Endothelial cell of umbilical vein (primary cell): ENCODE measurements at regions not wholly inside any gene's neighbourhood (a gene's known extent, or its start where the extent isn't known, plus 50 kb on each side); places are given as distances from the start of the nearest gene placed in this dataset.

ENCODE experiments used
- BruUV-seq: library from RNA; stranded (reverse); fragments of 400-500 nt; replicated peaks from 2 replicates; lab custom pipeline; 2021; lab: Mats Ljungman, UMichigan
- CTCF ChIA-PET: fragments of 300-600, 350-600 bp; sonication (Branson Sonifier 250); formaldehyde crosslinking; loops from one replicate; lab custom pipeline; 2021; ENCODE audit warnings: antibody characterized with exemption, inconsistent platforms; lab: Charles Lee
- POLR2A ChIA-PET: fragments of 300-600, 350-600 bp; sonication (Branson Sonifier 250); formaldehyde crosslinking; loops from one replicate; lab custom pipeline; 2021; ENCODE audit warnings: antibody characterized with exemption, inconsistent platforms; lab: Charles Lee
- DNase-seq: peaks from one replicate; pipeline ENCODE4 v3.0.0-alpha.2; 2011; ENCODE audit warnings: low read depth, low spot score
- FAIRE-seq: peaks from 2 replicates; lab custom pipeline; 2011; peaks lifted over from hg19 to GRCh38; lab: Jason Lieb, UNC
- H2AFZ ChIP-seq: 2 replicates; pipeline ENCODE4 v1.6.0; 2012; ENCODE audit warnings: low read depth, low read length, control low read depth, inconsistent platforms
- H3K27ac ChIP-seq: 2 replicates; pipeline ENCODE4 v1.5.1; 2011; ENCODE audit warnings: low read depth, mild to moderate bottlenecking, control low read depth, low read length, moderate library complexity; ENCODE audit not compliant: insufficient read depth
- H3K27me3 ChIP-seq, 2 experiments: 2 replicates each; pipeline versions ENCODE4 v1.6.0 to v1.6.1; 2011; ENCODE audit warnings: low read length in 2 of 2, mixed read lengths in 1 of 2; ENCODE audit not compliant: control insufficient read depth in 2 of 2, insufficient read depth in 2 of 2
- H3K36me3 ChIP-seq, 2 experiments: 2 replicates in 1 of 2; 3 replicates in 1 of 2; pipeline ENCODE4 v1.5.1; 2011; ENCODE audit warnings: low read length in 2 of 2, mild to moderate bottlenecking in 1 of 2, moderate library complexity in 1 of 2; ENCODE audit not compliant: control insufficient read depth in 2 of 2, insufficient read depth in 2 of 2; ENCODE audit errors: extremely low read depth in 1 of 2
- H3K4me1 ChIP-seq: 3 replicates; pipeline ENCODE4 v1.5.1; 2011; ENCODE audit warnings: mild to moderate bottlenecking, low read length; ENCODE audit not compliant: control insufficient read depth, insufficient read depth; ENCODE audit errors: extremely low read depth
- H3K4me2 ChIP-seq: 2 replicates; pipeline ENCODE4 v1.6.1; 2011; ENCODE audit warnings: low read length, control low read depth, mixed read lengths; ENCODE audit not compliant: insufficient read depth
- H3K4me3 ChIP-seq, 3 experiments: fragments of 200-600 bp in 1 of 3; sonication (generic), shearing (Covaris generic) in 1 of 3; replicated peaks in 1 of 3; 2 replicates each; pipeline ENCODE4 v1.5.1; 2011 to 2016; ENCODE audit warnings: control low read depth in 3 of 3, low read length in 3 of 3, mild to moderate bottlenecking in 2 of 3, inconsistent platforms in 1 of 3, low read depth in 1 of 3, moderate library complexity in 1 of 3; ENCODE audit not compliant: insufficient read depth in 1 of 3
- H3K79me2 ChIP-seq: 2 replicates; pipeline ENCODE4 v1.6.0; 2012; ENCODE audit warnings: low read length, inconsistent platforms; ENCODE audit not compliant: control insufficient read depth, insufficient read depth
- H3K9ac ChIP-seq: replicated peaks from 2 replicates; pipeline ENCODE3; 2011; ENCODE audit warnings: low read length, control low read depth; ENCODE audit not compliant: insufficient read depth; ENCODE audit errors: extremely low read depth
- H3K9me1 ChIP-seq: replicated peaks from 3 replicates; pipeline ENCODE4 v1.6.0; 2011; ENCODE audit warnings: mild to moderate bottlenecking, low read length; ENCODE audit not compliant: control insufficient read depth, insufficient read depth; ENCODE audit errors: extremely low read depth
- H3K9me3 ChIP-seq: replicated peaks from 2 replicates; pipeline ENCODE4 v1.5.1; 2012; ENCODE audit warnings: low read length, inconsistent platforms; ENCODE audit not compliant: control insufficient read depth, insufficient read depth
- H4K20me1 ChIP-seq: replicated peaks from 2 replicates; pipeline ENCODE3; 2011; ENCODE audit warnings: mild to moderate bottlenecking, low read length; ENCODE audit not compliant: control insufficient read depth, insufficient read depth; ENCODE audit errors: extremely low read depth
- CTCF ChIP-seq, 2 donors: IDR thresholded peaks; 1 replicate in 1 of 2; 2 replicates in 1 of 2; pipeline ENCODE4 v1.5.1; 2011; ENCODE audit warnings: low read length in 2 of 2, mild to moderate bottlenecking in 2 of 2, moderate library complexity in 2 of 2, control low read depth in 1 of 2, inconsistent platforms in 1 of 2, low read depth in 1 of 2; ENCODE audit not compliant: insufficient read depth in 1 of 2; ENCODE audit errors: extremely low read depth in 1 of 2
- EZH2 ChIP-seq: IDR thresholded peaks from 2 replicates; pipeline ENCODE4 v1.6.1; 2012; ENCODE audit warnings: borderline replicate concordance, low read depth, mild to moderate bottlenecking, moderate library complexity, low read length, inconsistent platforms; ENCODE audit not compliant: severe bottlenecking
- FOS ChIP-seq: IDR thresholded peaks from 2 replicates; pipeline ENCODE4 v1.6.1; 2011; ENCODE audit warnings: mild to moderate bottlenecking, low read length, moderate library complexity, borderline replicate concordance; ENCODE audit not compliant: insufficient read depth
- GATA2 ChIP-seq: IDR thresholded peaks from 2 replicates; pipeline ENCODE4 v1.7.0; 2011; ENCODE audit warnings: low read depth, mild to moderate bottlenecking, moderate library complexity, mixed read lengths, low read length; ENCODE audit not compliant: insufficient read length, insufficient read depth
- JUN ChIP-seq: IDR thresholded peaks from 2 replicates; pipeline ENCODE4 v1.6.1; 2011; ENCODE audit warnings: borderline replicate concordance, low read depth; ENCODE audit not compliant: insufficient read length, insufficient read depth
- MAX ChIP-seq: IDR thresholded peaks from 2 replicates; pipeline ENCODE4 v1.6.1; 2011; ENCODE audit not compliant: insufficient read depth, insufficient read length
- MYC ChIP-seq: IDR thresholded peaks from one replicate; pipeline ENCODE4 v1.6.1; 2011; ENCODE audit warnings: mild to moderate bottlenecking, low read depth, low read length
- POLR2A ChIP-seq: IDR thresholded peaks from 2 replicates; pipeline ENCODE4 v1.6.1; 2012; ENCODE audit warnings: low read depth, mild to moderate bottlenecking, control low read depth, low read length
- POLR2AphosphoS5 ChIP-seq: IDR thresholded peaks from 2 replicates; pipeline ENCODE4 v1.6.1; 2012; ENCODE audit warnings: low read depth, mild to moderate bottlenecking, control low read depth, low read length, moderate library complexity; ENCODE audit not compliant: insufficient read depth
- dilution Hi-C: fragments of 300-500 bp; cut with MboI; formaldehyde crosslinking; loops from one replicate; pipeline ENCODE4 v1.15.0; 2019; ENCODE audit warnings: low sequenced_read_pairs; ENCODE audit not compliant: extremely low pct_ligation_motif_present
- intact Hi-C: fragments of 100-400 bp; cut with micrococcal nuclease; formaldehyde crosslinking; loops from one replicate; pipeline ENCODE4 v1.10.0; 2022

GRCh38 chr5:9892696-9893095 lies 262.5 kb upstream of the TAS2R1 start:
- dilution Hi-C loops (no loop called here), intact Hi-C loops (no loop called here)
- H4K20me1 ChIP-seq, result no peaks in the 10 kb centered on the region
- DNase-seq, result no peak
- FAIRE-seq, result no peak
- H3K36me3 ChIP-seq, result no peaks in the 10 kb centered on the region
- H3K9me3 ChIP-seq, result no peaks in the 10 kb centered on the region
- CTCF ChIA-PET, result interaction anchor here (0.6 kb wide), 1 partner anchor 14 kb away, joined by 3 read pairs; no protein-coding TSS in a partner anchor
- BruUV-seq, result no TSS peak
- POLR2A ChIA-PET, result no interaction called here
- H3K4me1 ChIP-seq, result no peaks in the 10 kb centered on the region
- H3K4me3 ChIP-seq, result no peak overlapping the region
- no peak overlapping the region for H2AFZ ChIP-seq
- H3K4me2 ChIP-seq, result no peak overlapping the region
- H3K79me2 ChIP-seq, result no peaks in the 10 kb centered on the region
- H3K9me1 ChIP-seq, result no peaks in the 10 kb centered on the region
- H3K9ac ChIP-seq, result no peak overlapping the region
- no peak for TF ChIP-seq JUN
- no peak for TF ChIP-seq CTCF (IDR thresholded peaks at IDR 0.05; ENCODE audit: extremely low read depth in 1 of 2, insufficient read depth in 1 of 2, low read depth in 1 of 2, low read length in 2 of 2)
- no peak for TF ChIP-seq POLR2A
- no peak for TF ChIP-seq MYC
- TF ChIP-seq MAX, result no peak
- TF ChIP-seq GATA2, result no peak
- TF ChIP-seq POLR2AphosphoS5, result no peak
- no peak for TF ChIP-seq FOS
- TF ChIP-seq EZH2, result no peak
- H3K27ac ChIP-seq, result no peak overlapping the region
- no peaks in the 10 kb centered on the region for H3K27me3 ChIP-seq
